Transverse colon (tissue), 4 donors: ENCODE measurements at regions not wholly inside any gene's neighbourhood (a gene's known extent, or its start where the extent isn't known, plus 50 kb on each side); places are given as distances from the start of the nearest gene placed in this dataset.

Source experiments
- DNase-seq: peaks from one replicate; pipeline ENCODE4 v3.0.0-alpha.2; 2019
- H3K27ac ChIP-seq, 4 donors: fragments of 200-600 bp; sonication (generic); 2 replicates each; pipeline ENCODE4 v1.5.1; 2016 to 2018; ENCODE audit warnings: inconsistent platforms in 4 of 4
- H3K27me3 ChIP-seq: fragments of 200-600 bp; sonication (generic); 2 replicates; pipeline ENCODE4 v1.5.1; 2017; ENCODE audit warnings: inconsistent platforms
- H3K36me3 ChIP-seq, 4 donors: fragments of 200-600 bp; sonication (generic); 2 replicates each; pipeline ENCODE4 v1.5.1; 2017 to 2019; ENCODE audit warnings: inconsistent platforms in 4 of 4
- H3K4me1 ChIP-seq, 4 donors: fragments of 200-600 bp; sonication (generic); 2 replicates each; pipeline ENCODE4 v1.5.1; 2017 to 2020; ENCODE audit warnings: inconsistent platforms in 4 of 4
- H3K4me3 ChIP-seq, 4 donors: fragments of 200-600 bp; sonication (generic); 1 replicate in 1 of 4; 2 replicates in 3 of 4; pipeline versions ENCODE4 v1.5.1 to v1.6.1; 2017 to 2019; ENCODE audit warnings: inconsistent platforms in 4 of 4
- H3K9me3 ChIP-seq, 2 donors: fragments of 200-600 bp; sonication (generic); 2 replicates each; pipeline ENCODE4 v1.5.1; 2017 to 2019; ENCODE audit warnings: inconsistent platforms in 2 of 2
- CTCF ChIP-seq, 5 experiments: fragments of 200-600 bp in 3 of 5; fragments of 450-650 bp in 2 of 5; sonication (generic) in 3 of 5; IDR thresholded peaks; 1 replicate in 2 of 5; 2 replicates in 3 of 5; pipeline ENCODE4 v1.5.1; 2016 to 2017; ENCODE audit warnings: antibody characterized with exemption in 5 of 5, inconsistent platforms in 3 of 5, mild to moderate bottlenecking in 2 of 5, moderate library complexity in 1 of 5
- EP300 ChIP-seq: sonication (generic); formaldehyde crosslinking; IDR thresholded peaks from one replicate; pipeline ENCODE4 v1.6.1; 2017; ENCODE audit warnings: antibody characterized with exemption, low read depth
- POLR2A ChIP-seq: fragments of 450-650 bp; IDR thresholded peaks from one replicate; pipeline ENCODE4 v1.6.1; 2016; ENCODE audit warnings: antibody characterized with exemption, mild to moderate bottlenecking, moderate library complexity
- POLR2AphosphoS5 ChIP-seq, 3 donors: sonication (generic); formaldehyde crosslinking; IDR thresholded peaks; one replicate each; pipeline ENCODE4 v1.6.1; 2016; ENCODE audit warnings: antibody characterized with exemption in 3 of 3
- WGBS, 2 donors: methylation state at CpG; one replicate each; pipeline ENCODE4 v1.1.5; 2018; ENCODE audit warnings: low coverage in 1 of 2; 5-methylcytosine and 5-hydroxymethylcytosine counted together
- in situ Hi-C, 4 donors: fragments of 200-750 bp; cut with MboI; loops; one replicate each; pipeline versions ENCODE4 v1.15.0 to v1.15.1; 2017; ENCODE audit warnings: low sequenced_read_pairs in 3 of 4, low pct_ligation_motif_present in 1 of 4, low pct_unique_long_range_greater_than_20kb in 1 of 4
- intact Hi-C: fragments of 100-400 bp; cut with DNase I; formaldehyde crosslinking; loops from one replicate; pipeline ENCODE4 v1.15.1; 2023; ENCODE audit warnings: low total_unique reads

GRCh38 chr2:158045362-158045761 is 56.3 kb upstream of the UPP2 start:
- H3K27me3 ChIP-seq: no peaks in the 10 kb centered on the region
- peak; percentile 42 for DNase-seq
- H3K4me3 ChIP-seq: no peak overlapping the region
- H3K27ac ChIP-seq: no peak overlapping the region
- no peaks in the 10 kb centered on the region for H3K9me3 ChIP-seq
- intact Hi-C loops (no loop called here), in situ Hi-C loops (loop anchor here in 2 of 4 donors (25.0 kb wide), 1 partner anchor 417 kb away; the partner anchor contains the start of genes CCDC148 (in 2 of the 2) and PKP4 (in 2 of the 2))
- no peak for TF ChIP-seq EP300
- peak in 4 of 5 experiments; percentile 50 to 74 (median 59) for TF ChIP-seq CTCF (IDR thresholded peaks at IDR 0.05)
- no peaks in the 10 kb centered on the region for H3K4me1 ChIP-seq
- no peaks in the 10 kb centered on the region for H3K36me3 ChIP-seq
- 62 to 82% methylated on average over 2 to 3 of the region's 3 CpGs for WGBS, 2 donors

- no peaks in the 10 kb centered on the region for H3K4me1 ChIP-seq
- H3K9me3 ChIP-seq: no peaks in the 10 kb centered on the region
- WGBS, 2 donors: 84 to 89% methylated on average over 3 to 5 of the region's 5 CpGs
- TF ChIP-seq POLR2AphosphoS5 (IDR thresholded peaks at IDR 0.05) (no peak), POLR2A (no peak), EP300 (no peak), CTCF (IDR thresholded peaks at IDR 0.05) (no peak)
- H3K27ac ChIP-seq: no peak overlapping the region
- no peaks in the 10 kb centered on the region for H3K27me3 ChIP-seq
- in situ Hi-C loops (loop anchor here in 2 of 4 donors (25.0 kb wide), 1 partner anchor 419 kb away; the partner anchor contains the start of genes CCDC148 (in 2 of the 2) and PKP4 (in 2 of the 2)), intact Hi-C loops (no loop called here)
- no peak for DNase-seq
- H3K4me3 ChIP-seq: no peak overlapping the region
- no peaks in the 10 kb centered on the region for H3K36me3 ChIP-seq
These were observed 58.3 kb upstream of the UPP2 start for GRCh38 chr2:158043181-158043948.

DNA sequence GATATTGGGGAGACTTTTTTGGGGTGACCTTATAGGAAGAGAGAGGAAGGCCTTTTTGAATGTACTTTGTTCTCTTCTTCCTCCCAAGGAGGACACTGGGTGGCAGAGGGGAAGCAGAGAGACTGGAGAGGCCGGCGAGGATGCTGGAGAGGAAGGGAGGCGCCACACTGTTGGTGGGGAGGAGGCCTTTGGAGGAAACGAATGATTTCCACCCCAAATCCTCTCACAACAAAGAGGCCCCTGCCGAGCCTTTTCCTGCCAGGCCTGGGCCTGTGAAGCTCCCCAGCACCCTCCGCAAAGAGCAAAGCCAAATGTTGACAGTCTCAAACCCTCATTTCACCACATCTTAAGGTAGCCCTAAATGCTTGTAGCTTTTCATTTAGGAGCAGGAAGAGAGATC is 59.0 kb upstream of the UPP2 start:
- TF ChIP-seq POLR2A (no peak), POLR2AphosphoS5 (IDR thresholded peaks at IDR 0.05) (no peak), CTCF (IDR thresholded peaks at IDR 0.05) (no peak), EP300 (no peak)
- Histone ChIP-seq H3K9me3 (no peaks in the 10 kb centered on the region), H3K36me3 (no peaks in the 10 kb centered on the region), H3K27me3 (no peaks in the 10 kb centered on the region), H3K4me3 (no peak overlapping the region), H3K27ac (no peak overlapping the region), H3K4me1 (no peaks in the 10 kb centered on the region)
- no peak for DNase-seq
- in situ Hi-C loops: loop anchor here in 2 of 4 donors (25.0 kb wide), 1 partner anchor 420 kb away; the partner anchor contains the start of genes CCDC148 (in 2 of the 2) and PKP4 (in 2 of the 2)
- intact Hi-C loops: no loop called here
- WGBS, 2 donors: 75 to 94% methylated on average over 3 to 6 of the region's 6 CpGs

DNA sequence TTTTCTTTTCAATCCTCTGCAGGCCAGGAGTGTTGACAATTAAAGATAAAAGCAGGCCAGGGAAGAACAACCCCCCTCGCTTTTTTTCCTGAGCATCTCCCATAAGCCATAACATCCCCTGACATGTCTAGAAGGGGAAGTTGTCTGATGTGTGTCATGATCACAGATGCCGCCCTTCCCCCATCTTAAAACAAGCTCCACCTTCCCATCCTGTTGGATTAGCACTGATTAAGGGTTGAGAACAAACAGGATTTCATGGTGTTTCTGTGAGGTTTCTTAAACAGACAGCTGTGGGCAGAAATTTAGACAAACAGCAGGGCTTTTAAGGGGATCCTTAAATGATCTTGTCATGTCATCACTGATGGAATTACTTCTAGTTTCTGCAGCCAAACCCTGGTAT is 59.4 kb upstream of the UPP2 start:
- in situ Hi-C loops (loop anchor here in 2 of 4 donors (25.0 kb wide), 1 partner anchor 420 kb away; the partner anchor contains the start of genes CCDC148 (in 2 of the 2) and PKP4 (in 2 of the 2)), intact Hi-C loops (no loop called here)
- DNase-seq: no peak
- H3K4me1 ChIP-seq: no peaks in the 10 kb centered on the region
- H3K27ac ChIP-seq: no peak overlapping the region
- TF ChIP-seq POLR2AphosphoS5 (IDR thresholded peaks at IDR 0.05) (no peak), CTCF (IDR thresholded peaks at IDR 0.05) (no peak), EP300 (no peak), POLR2A (no peak)
- H3K27me3 ChIP-seq: no peaks in the 10 kb centered on the region
- no peaks in the 10 kb centered on the region for H3K9me3 ChIP-seq
- no peak overlapping the region for H3K4me3 ChIP-seq
- 56 to 72% methylated on average over 2 of the region's 2 CpGs for WGBS, 2 donors
- H3K36me3 ChIP-seq: no peaks in the 10 kb centered on the region
